NCI-H774 (cell line): ENCODE measurements at regions not wholly inside any gene's neighbourhood (a gene's known extent, or its start where the extent isn't known, plus 50 kb on each side); places are given as distances from the start of the nearest gene placed in this dataset.
"Not testable (repeated sequence)": the region's sequence is repeated elsewhere in the genome, so short reads cannot be mapped to it uniquely, and the experiment has no call there.

Source experiments
- DNase-seq: peaks from one replicate; lab custom pipeline; 2025; lab: John Stamatoyannopoulos, UW

GRCh38 chr12:83817730-83818129 is 1094.9 kb downstream of the SLC6A15 start:
- no peak for DNase-seq

DNA sequence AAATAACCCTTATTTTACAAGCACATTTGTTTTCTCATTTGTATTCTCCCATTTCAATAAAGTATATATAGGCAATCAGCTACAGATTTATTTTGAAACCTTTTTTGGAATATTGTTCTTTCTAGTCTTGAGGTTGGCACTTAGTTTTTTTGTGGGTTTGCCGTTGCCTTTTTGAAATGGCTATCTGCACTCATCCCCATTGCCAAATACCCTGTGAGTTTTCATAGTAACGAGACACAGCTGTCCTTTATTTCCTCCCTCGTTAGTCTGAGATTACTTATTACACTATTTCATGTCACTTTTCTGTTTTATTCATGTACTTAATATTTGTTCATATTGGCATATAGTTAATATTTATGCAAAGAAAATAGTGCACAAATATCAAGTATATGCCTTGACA is 1104.0 kb downstream of the SLC6A15 start:
- no peak for DNase-seq

DNA sequence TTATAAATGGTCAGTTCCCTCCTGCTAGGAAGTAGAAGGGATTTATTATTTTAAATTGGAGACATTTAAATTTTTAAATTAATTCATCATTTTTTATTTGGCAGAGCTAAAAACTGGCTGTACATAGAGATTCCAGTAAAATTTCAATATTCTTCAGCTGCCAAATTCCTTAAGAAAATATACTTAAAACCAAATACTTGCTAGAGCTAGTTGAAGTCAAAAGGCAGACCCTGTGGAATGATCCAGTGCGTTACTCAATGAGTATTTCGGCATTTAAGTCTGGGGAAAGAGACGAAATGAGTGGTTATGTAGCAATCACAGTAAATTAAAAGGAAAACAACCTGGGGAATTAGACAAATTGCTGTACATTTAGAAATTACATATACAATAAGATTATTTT is 1104.7 kb downstream of the SLC6A15 start:
- DNase-seq: no peak

DNA sequence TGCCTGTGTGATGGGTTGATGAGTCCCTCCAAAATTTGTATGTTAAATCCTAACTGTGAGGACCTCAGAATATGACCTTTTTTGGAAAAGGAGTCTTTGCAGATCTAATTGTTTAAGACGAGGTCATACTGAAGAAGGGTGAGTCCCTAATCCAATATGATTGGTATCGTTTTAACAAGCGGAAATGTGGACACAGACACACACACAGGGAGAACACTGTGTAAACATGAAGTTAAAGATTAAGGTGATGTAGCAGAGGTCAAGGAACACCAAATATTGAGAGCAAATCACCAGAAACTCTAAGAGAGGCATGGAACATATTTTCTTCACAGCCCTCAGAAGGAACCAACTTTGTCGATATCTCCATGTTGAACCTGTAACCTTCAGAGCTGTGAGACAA is 1106.7 kb downstream of the SLC6A15 start:
- DNase-seq: no peak

DNA sequence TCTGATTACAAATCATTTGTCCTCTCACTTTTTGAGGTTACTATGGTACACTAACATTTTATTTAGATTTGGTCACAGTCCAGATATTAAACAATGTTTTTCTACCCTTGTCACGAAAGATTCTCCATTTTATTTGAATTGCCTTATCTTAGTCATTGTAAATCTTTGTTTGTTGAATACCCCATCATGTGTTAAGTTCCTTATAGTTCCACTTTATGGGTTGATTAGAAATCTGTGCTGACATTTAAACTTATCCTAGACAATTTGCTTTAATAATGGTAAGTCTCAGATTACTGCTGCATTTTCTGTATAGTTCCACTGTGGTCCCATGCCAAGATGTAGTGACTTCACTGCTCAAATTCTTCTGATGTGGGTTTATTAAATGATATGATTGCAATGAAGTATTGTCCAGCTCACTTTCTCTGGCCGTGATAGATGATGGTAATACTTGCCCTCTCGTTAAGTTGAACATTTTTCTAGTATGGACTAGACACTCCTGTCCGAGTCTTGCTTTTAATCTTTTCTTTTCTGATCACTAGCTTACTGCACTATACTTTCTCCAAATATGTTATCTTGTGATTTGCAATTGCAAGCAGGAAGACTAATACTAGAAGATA is 1107.3 kb downstream of the SLC6A15 start:
- DNase-seq: no peak

- DNase-seq: no peak
Measured at GRCh38 chr12:83801972-83802371, 1110.6 kb downstream of the SLC6A15 start.

GRCh38 chr12:83800022-83800421 is 1112.6 kb downstream of the SLC6A15 start:
- DNase-seq: no peak

GRCh38 chr12:83796531-83796930 is 1109.8 kb downstream of the TMTC2 start:
- DNase-seq: no peak

DNA sequence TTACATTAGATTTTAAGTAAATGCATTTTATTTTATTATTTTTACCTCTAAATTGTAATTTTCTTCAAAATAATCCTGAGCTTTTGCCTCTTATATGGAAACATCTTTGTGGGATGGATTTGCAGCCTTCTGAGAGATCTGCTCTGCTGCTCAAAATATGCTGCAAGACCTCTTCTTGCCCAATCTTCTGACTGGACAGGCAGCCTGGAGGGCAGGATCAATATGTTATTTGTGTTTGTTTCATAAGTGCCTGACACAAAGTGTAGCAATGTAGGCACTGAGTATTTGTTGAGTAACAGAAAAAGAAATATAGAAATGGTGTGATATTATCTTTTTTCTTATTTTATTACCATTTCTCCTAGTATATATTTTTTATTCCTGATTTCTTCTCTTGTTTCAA is 1106.9 kb downstream of the TMTC2 start:
- no peak for DNase-seq

DNA sequence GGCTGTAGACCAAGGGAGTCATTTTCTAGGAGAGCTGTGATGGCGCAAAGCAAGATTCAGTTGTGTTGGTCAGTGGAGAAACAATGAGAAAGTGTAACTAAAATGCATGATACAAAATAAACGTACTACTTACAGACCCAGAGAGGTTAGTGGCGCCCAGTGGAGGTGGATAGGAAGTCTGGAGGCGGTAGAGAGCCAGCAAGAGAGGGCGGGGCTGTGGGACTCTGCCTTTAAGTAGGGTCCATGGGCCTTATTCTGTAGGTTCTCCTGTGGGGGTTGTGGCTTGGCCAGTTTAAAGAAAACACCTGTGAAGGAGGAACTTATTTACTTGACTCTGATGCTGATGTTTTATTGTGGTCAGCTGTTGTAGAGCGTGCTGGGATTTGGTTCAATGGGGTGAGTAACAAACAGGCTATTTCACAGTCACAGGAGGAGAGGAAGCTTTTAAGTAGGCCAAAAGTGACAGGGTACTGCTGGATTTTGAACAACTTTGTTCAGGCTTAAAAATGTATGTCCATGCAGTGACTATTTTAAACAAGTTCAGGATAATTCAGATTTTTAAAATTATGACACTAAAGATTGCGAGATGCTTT is 1097.7 kb downstream of the TMTC2 start:
- DNase-seq: no peak

- no peak for DNase-seq
Measured at GRCh38 chr12:83779526-83779925, 1092.8 kb downstream of the TMTC2 start.

DNA sequence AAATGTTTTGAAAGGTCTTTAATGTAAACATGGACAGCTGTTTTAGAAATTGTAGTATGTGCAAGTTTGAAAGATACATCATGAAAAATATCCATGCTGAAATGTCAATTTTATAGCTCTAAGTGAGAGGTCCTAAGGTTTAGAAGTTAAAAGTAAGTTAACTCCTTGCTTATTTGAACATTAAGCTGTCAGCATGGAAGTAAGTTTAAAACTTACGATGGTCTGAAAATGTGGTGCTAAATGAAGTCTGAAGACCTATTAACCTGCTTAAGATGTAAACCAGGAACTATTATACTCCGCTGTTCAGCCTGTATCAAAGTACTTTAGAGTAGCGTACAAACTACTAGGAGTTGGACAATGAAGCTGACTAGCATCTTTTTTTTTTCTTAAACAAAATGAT is 1082.4 kb downstream of the TMTC2 start:
- DNase-seq: no peak

DNA sequence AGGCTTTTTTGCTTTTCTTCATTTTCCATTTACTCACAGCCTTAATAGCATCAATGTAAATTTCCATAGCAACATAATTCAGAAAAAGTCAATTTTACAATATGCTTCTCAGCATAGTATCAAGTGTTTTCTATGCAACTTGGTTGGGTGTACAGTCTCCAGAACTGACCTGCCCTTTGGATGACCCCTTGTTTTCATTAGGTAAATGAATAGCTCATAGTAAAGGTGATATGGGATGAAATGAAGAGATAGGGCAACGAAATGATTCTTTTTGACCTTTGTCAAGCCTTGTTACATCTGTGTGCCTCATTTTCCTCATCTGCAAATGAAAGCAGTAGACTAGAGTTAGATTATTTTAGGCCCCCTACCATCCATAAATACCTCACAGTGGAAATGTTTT is 1081.0 kb downstream of the TMTC2 start:
- no peak for DNase-seq

- no peak for DNase-seq
Measured at GRCh38 chr12:83763425-83763824, 1076.7 kb downstream of the TMTC2 start.

DNA sequence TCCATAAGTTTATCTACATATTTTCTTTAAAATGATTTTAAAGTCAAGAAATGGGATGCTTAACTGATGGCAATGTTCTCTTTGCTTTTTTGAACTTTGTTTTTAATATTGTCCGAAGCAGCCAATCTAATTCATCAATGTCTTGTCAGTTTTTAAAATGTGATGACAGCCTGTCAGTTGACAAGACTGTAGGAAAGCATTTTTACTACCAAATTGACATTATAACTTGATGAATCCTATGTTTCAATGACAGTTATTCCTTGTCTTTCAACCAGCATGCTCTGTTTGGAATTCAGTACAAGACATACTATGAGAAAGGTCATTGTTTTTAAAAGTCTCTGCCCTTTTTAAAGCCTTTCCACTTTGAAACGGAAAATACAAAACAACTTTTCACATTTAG is 1073.2 kb downstream of the TMTC2 start:
- no peak for DNase-seq

DNA sequence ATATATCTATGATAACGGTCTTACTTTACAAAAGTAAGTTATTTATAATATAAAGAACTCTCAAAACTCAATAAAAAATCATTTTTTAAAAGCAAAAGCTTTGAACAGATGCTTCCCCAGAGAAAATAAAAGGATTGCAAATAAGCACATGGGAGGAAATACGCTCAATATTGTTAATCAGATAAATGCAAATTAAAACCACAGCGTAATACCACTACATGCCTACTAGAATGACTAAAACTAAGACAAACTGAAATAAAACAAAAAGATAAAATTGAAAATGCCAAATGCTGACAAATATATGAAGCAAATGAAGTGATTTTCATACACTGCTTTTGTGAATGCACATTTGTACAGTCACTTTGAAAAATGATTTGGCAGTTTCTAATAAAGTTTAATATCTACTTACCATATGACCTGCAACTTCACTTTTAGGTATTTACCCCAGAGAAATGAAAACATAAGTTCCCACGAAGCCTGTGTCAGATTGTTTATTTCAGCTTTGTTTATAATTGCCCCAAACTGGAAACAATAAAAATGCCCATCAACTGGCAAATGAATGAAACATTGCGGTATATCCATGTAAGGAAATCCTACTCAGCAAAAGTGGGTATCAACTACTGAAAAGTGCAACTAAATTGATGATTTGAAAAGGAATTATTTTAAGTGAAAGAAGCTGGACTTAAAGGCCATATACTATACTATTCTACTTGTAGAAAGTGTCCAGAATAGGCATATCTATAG is 1072.4 kb downstream of the TMTC2 start:
- no peak for DNase-seq

DNA sequence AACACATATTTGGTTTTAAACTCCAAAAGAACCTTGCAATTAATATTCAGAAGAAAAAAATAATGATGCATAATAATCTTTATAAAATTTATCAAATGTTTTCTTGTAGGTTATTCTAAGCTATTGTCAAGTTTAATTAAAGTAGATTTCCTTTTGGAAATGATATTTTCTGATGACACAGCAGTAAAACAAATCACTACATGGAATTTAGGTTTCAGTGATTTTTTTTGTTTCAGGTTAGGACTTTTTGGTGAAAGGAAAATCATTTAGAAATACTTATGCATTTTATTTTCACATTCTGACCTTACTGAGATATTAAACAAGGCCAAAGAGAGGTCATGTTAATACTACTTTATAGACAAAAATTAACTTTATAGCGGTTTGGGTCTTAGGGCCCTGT is 1067.2 kb downstream of the TMTC2 start:
- no peak for DNase-seq

GRCh38 chr12:83753205-83753604 is 1066.5 kb downstream of the TMTC2 start:
- no peak for DNase-seq

DNA sequence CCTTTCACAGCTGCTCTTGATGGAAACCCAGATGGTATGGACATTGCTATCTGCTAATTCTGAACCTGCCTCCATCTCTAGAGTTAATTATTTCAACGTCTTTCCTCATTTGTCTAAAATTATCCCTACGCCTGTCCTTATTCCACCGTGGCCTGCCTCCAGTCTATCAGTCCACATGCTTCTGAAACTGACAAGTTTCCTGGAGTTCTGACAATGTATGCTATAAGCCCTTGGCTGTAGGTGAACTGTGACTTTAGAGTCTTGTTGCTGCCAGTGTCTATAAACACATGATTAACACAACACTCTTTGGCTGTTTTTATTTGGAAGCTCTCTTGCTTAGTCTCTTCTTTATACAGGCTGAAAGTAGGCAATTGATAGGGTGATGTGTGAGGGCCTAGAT is 1052.9 kb downstream of the TMTC2 start:
- no peak for DNase-seq

GRCh38 chr12:83710851-83711250 is 1024.1 kb downstream of the TMTC2 start:
- no peak for DNase-seq

GRCh38 chr12:83709899-83710298 is 1023.2 kb downstream of the TMTC2 start:
- no peak for DNase-seq

DNA sequence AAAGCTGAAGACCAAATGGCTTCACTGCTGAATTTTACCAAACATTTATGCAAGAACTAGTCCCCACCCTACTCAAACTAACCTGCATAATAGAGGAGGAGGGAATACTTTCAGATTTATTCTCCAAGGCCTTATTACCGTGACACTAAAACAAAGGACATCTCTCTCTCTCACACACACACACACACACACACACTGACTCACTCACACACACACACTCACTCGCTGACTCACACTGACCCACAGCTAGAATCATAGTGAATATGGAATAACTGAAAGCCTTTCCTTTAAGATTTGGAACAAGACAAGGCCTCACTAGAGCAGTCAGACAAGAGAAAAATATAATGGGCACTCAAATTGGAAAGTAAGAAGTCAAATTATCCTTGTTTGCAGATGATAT is 1014.1 kb downstream of the TMTC2 start:
- no peak for DNase-seq

GRCh38 chr12:83696311-83696710 is 1009.6 kb downstream of the TMTC2 start:
- DNase-seq: not testable (repeated sequence)

DNA sequence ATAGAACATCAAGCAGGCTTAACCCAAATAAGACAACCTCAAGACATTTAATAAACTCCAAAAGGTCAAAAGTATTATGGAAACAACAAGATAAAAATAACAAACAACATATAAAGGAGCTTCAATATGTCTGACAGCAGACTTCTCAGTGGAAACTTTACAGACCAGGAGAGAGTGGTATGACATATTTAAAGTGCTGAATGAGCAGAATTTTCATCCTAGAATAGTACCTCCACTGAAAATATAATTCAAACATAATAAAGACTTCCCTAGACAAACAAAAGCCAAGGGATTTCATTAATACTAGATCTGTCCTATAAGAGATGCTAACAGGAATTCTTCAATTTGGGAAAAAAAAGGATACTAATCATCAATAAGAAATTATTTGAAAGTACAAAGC is 1005.0 kb downstream of the TMTC2 start:
- DNase-seq: no peak
